Mesenchymal stem cell (in vitro differentiated cells and primary cell): ENCODE measurements at regions not wholly inside any gene's neighbourhood (a gene's known extent, or its start where the extent isn't known, plus 50 kb on each side); places are given as distances from the start of the nearest gene placed in this dataset.

ENCODE experiments used
- DNase-seq: peaks from one replicate; pipeline ENCODE4 v3.0.0-alpha.2; 2013
- H2AFZ ChIP-seq: one replicate; pipeline ENCODE4 v1.6.1; 2013; ENCODE audit warnings: low read depth, mild to moderate bottlenecking, control low read depth, inconsistent platforms, low read length, moderate library complexity
- H2AK5ac ChIP-seq: 2 replicates; pipeline ENCODE4 v1.6.1; 2013; ENCODE audit warnings: low read length, moderate library complexity, mild to moderate bottlenecking, inconsistent platforms; ENCODE audit not compliant: severe bottlenecking
- H2BK120ac ChIP-seq: one replicate; pipeline ENCODE4 v1.6.1; 2013; ENCODE audit warnings: low read depth, mild to moderate bottlenecking, inconsistent platforms, low read length, moderate library complexity
- H2BK12ac ChIP-seq, 2 experiments: one replicate each; pipeline ENCODE4 v1.6.1; 2013; ENCODE audit warnings: inconsistent platforms in 2 of 2, low read length in 2 of 2, mild to moderate bottlenecking in 2 of 2, moderate library complexity in 2 of 2, control low read depth in 1 of 2
- H2BK15ac ChIP-seq: one replicate; pipeline ENCODE4 v1.6.1; 2013; ENCODE audit warnings: mild to moderate bottlenecking, low read depth, inconsistent platforms; ENCODE audit not compliant: poor library complexity, severe bottlenecking
- H2BK5ac ChIP-seq: 2 replicates; pipeline ENCODE4 v1.6.1; 2013; ENCODE audit warnings: low read depth, mild to moderate bottlenecking, low read length, control low read depth, inconsistent platforms; ENCODE audit not compliant: poor library complexity, severe bottlenecking
- H3K14ac ChIP-seq, 2 experiments: one replicate each; pipeline ENCODE4 v1.6.1; 2013; ENCODE audit warnings: inconsistent platforms in 2 of 2, low read length in 2 of 2, control low read depth in 1 of 2, mild to moderate bottlenecking in 1 of 2, moderate library complexity in 1 of 2
- H3K18ac ChIP-seq, 2 experiments: one replicate each; pipeline ENCODE4 v1.6.1; 2013; ENCODE audit warnings: inconsistent platforms in 2 of 2, low read length in 2 of 2, control low read depth in 1 of 2, low read depth in 1 of 2, mild to moderate bottlenecking in 1 of 2
- H3K23ac ChIP-seq, 2 experiments: one replicate each; pipeline ENCODE4 v1.6.1; 2013; ENCODE audit warnings: inconsistent platforms in 2 of 2, low read length in 2 of 2, mild to moderate bottlenecking in 2 of 2, moderate library complexity in 2 of 2, control low read depth in 1 of 2
- H3K27ac ChIP-seq: 2 replicates; pipeline ENCODE4 v1.5.1; 2013; ENCODE audit warnings: mild to moderate bottlenecking, moderate library complexity, low read length, control low read depth, inconsistent platforms; ENCODE audit not compliant: poor library complexity, severe bottlenecking
- H3K27me3 ChIP-seq, 2 experiments: 2 replicates each; pipeline versions ENCODE4 v1.6.1 to v1.7.0; 2013; ENCODE audit warnings: low read length in 2 of 2, mild to moderate bottlenecking in 2 of 2, moderate library complexity in 2 of 2, control low read depth in 1 of 2, inconsistent platforms in 1 of 2; ENCODE audit not compliant: control insufficient read depth in 1 of 2, insufficient read depth in 1 of 2
- H3K36me3 ChIP-seq, 2 experiments: 2 replicates each; pipeline versions ENCODE4 v1.6.1 to v1.7.0; 2013; ENCODE audit warnings: low read length in 2 of 2, control low read depth in 1 of 2, inconsistent platforms in 1 of 2, low read depth in 1 of 2, mild to moderate bottlenecking in 1 of 2; ENCODE audit not compliant: insufficient read depth in 2 of 2, control insufficient read depth in 1 of 2
- H3K4ac ChIP-seq, 2 experiments: one replicate each; pipeline ENCODE4 v1.6.1; 2013; ENCODE audit warnings: inconsistent platforms in 2 of 2, low read length in 2 of 2, mild to moderate bottlenecking in 2 of 2, moderate library complexity in 2 of 2, control low read depth in 1 of 2, low read depth in 1 of 2
- H3K4me1 ChIP-seq: 2 replicates; pipeline ENCODE4 v1.6.1; 2013; ENCODE audit warnings: low read depth, low read length, control low read depth; ENCODE audit not compliant: control insufficient read depth, insufficient read depth
- H3K4me2 ChIP-seq: 2 replicates; pipeline ENCODE4 v1.6.1; 2013; ENCODE audit warnings: low read length, mild to moderate bottlenecking, inconsistent platforms; ENCODE audit not compliant: poor library complexity, severe bottlenecking
- H3K4me3 ChIP-seq, 2 experiments: 2 replicates each; pipeline versions ENCODE4 v1.5.1 to v1.7.0; 2013; ENCODE audit warnings: low read length in 2 of 2, mild to moderate bottlenecking in 2 of 2, control low read depth in 1 of 2, low read depth in 1 of 2; ENCODE audit not compliant: insufficient read depth in 1 of 2
- H3K79me1 ChIP-seq: replicated peaks from 2 replicates; pipeline ENCODE4 v1.6.1; 2013; ENCODE audit warnings: mild to moderate bottlenecking, control low read depth, low read length, inconsistent platforms; ENCODE audit not compliant: poor library complexity, severe bottlenecking
- H3K9ac ChIP-seq: 2 replicates; pipeline ENCODE4 v1.7.0; 2013; ENCODE audit warnings: mild to moderate bottlenecking, low read length, moderate library complexity
- H3K9me3 ChIP-seq: 2 replicates; pipeline ENCODE4 v1.7.0; 2013; ENCODE audit warnings: mild to moderate bottlenecking, low read length; ENCODE audit not compliant: control insufficient read depth
- H4K8ac ChIP-seq: one replicate; pipeline ENCODE4 v1.6.1; 2013; ENCODE audit warnings: inconsistent platforms, mild to moderate bottlenecking, low read length, moderate library complexity
- H4K91ac ChIP-seq: one replicate; pipeline ENCODE4 v1.6.1; 2013; ENCODE audit warnings: mild to moderate bottlenecking, low read length, inconsistent platforms
- WGBS: methylation state at CpG from one replicate; pipeline ENCODE4 v1.1.7; 2013; ENCODE audit warnings: mixed read lengths; 5-methylcytosine and 5-hydroxymethylcytosine counted together

- H2AK5ac ChIP-seq: no peak overlapping the region
- WGBS: 100% methylated on average over 1 of the region's 2 CpGs
- H3K27ac ChIP-seq: no peak overlapping the region
- H2BK5ac ChIP-seq: no peak overlapping the region
- H3K9me3 ChIP-seq: peaks cover 9% of the 10 kb centered on the region
- no peak overlapping the region for H2BK12ac ChIP-seq
- no peak overlapping the region for H3K9ac ChIP-seq
- H4K8ac ChIP-seq: no peak overlapping the region
- H2AFZ ChIP-seq: no peak overlapping the region
- no peaks in the 10 kb centered on the region for H3K27me3 ChIP-seq
- H3K4me1 ChIP-seq: no peaks in the 10 kb centered on the region
- no peak overlapping the region for H3K4me2 ChIP-seq
- H3K23ac ChIP-seq: no peak overlapping the region
- H3K36me3 ChIP-seq: no peaks in the 10 kb centered on the region
- no peak for DNase-seq
- no peak overlapping the region for H2BK120ac ChIP-seq
- no peak overlapping the region for H4K91ac ChIP-seq
- H3K4me3 ChIP-seq: no peak overlapping the region
- no peak overlapping the region for H3K4ac ChIP-seq
- no peak overlapping the region for H2BK15ac ChIP-seq
- no peaks in the 10 kb centered on the region for H3K79me1 ChIP-seq
- H3K14ac ChIP-seq: no peak overlapping the region
- H3K18ac ChIP-seq: no peak overlapping the region
Measured at GRCh38 chr9:115976781-115977180, 176.8 kb upstream of the PAPPA start.

GRCh38 chr9:115978091-115978490 lies 175.5 kb upstream of the PAPPA start:
- Histone ChIP-seq H3K4ac (no peak overlapping the region), H3K4me1 (no peaks in the 10 kb centered on the region), H3K23ac (no peak overlapping the region), H3K18ac (no peak overlapping the region), H4K8ac (no peak overlapping the region), H3K36me3 (no peaks in the 10 kb centered on the region), H2AK5ac (no peak overlapping the region), H3K27me3 (no peaks in the 10 kb centered on the region), H2BK12ac (no peak overlapping the region), H3K9me3 (peaks cover 9% of the 10 kb centered on the region), H2BK15ac (no peak overlapping the region), H4K91ac (no peak overlapping the region), H3K27ac (no peak overlapping the region), H3K79me1 (no peaks in the 10 kb centered on the region), H3K9ac (no peak overlapping the region), H2AFZ (no peak overlapping the region), H2BK120ac (no peak overlapping the region), H3K4me3 (no peak overlapping the region), H3K14ac (peak overlapping the region in 1 of 2 experiments; percentile 58), H3K4me2 (no peak overlapping the region), H2BK5ac (no peak overlapping the region)
- DNase-seq: no peak

GRCh38 chr9:115978659-115979096 lies 174.9 kb upstream of the PAPPA start:
- no peak overlapping the region for H3K18ac ChIP-seq
- no peaks in the 10 kb centered on the region for H3K27me3 ChIP-seq
- no peak overlapping the region for H2BK15ac ChIP-seq
- no peak overlapping the region for H2AFZ ChIP-seq
- H3K14ac ChIP-seq: no peak overlapping the region
- no peak overlapping the region for H2AK5ac ChIP-seq
- no peak overlapping the region for H2BK5ac ChIP-seq
- no peaks in the 10 kb centered on the region for H3K36me3 ChIP-seq
- no peak overlapping the region for H2BK120ac ChIP-seq
- H3K79me1 ChIP-seq: no peaks in the 10 kb centered on the region
- H3K4me1 ChIP-seq: no peaks in the 10 kb centered on the region
- H3K27ac ChIP-seq: no peak overlapping the region
- H3K4me3 ChIP-seq: no peak overlapping the region
- H3K4ac ChIP-seq: no peak overlapping the region
- H3K9me3 ChIP-seq: peaks cover 9% of the 10 kb centered on the region
- no peak overlapping the region for H3K9ac ChIP-seq
- no peak overlapping the region for H4K91ac ChIP-seq
- H4K8ac ChIP-seq: no peak overlapping the region
- no peak overlapping the region for H3K23ac ChIP-seq
- H3K4me2 ChIP-seq: no peak overlapping the region
- no peak overlapping the region for H2BK12ac ChIP-seq
- DNase-seq: no peak
- WGBS: 89% methylated on average over 2 of the region's 3 CpGs

- H3K27ac ChIP-seq: no peak overlapping the region
- no CpG with 5 or more reads among the region's 2 CpGs for whole genome bisulfite sequencing
- no peak overlapping the region for H3K4me3 ChIP-seq
- H2BK120ac ChIP-seq: no peak overlapping the region
- H3K9ac ChIP-seq: no peak overlapping the region
- H3K4ac ChIP-seq: no peak overlapping the region
- no peak overlapping the region for H3K4me2 ChIP-seq
- no peaks in the 10 kb centered on the region for H3K36me3 ChIP-seq
- H3K27me3 ChIP-seq: no peaks in the 10 kb centered on the region
- no peak overlapping the region for H3K18ac ChIP-seq
- H2AFZ ChIP-seq: no peak overlapping the region
- peaks cover 9% of the 10 kb centered on the region for H3K9me3 ChIP-seq
- no peaks in the 10 kb centered on the region for H3K79me1 ChIP-seq
- H3K14ac ChIP-seq: no peak overlapping the region
- no peak overlapping the region for H4K8ac ChIP-seq
- H3K23ac ChIP-seq: no peak overlapping the region
- H2AK5ac ChIP-seq: no peak overlapping the region
- no peaks in the 10 kb centered on the region for H3K4me1 ChIP-seq
- no peak overlapping the region for H2BK5ac ChIP-seq
- no peak overlapping the region for H2BK15ac ChIP-seq
- H2BK12ac ChIP-seq: no peak overlapping the region
- no peak for DNase-seq
- no peak overlapping the region for H4K91ac ChIP-seq
Measured at GRCh38 chr9:115980054-115980453, 173.5 kb upstream of the PAPPA start.
